BLaER1 (cell line): ENCODE measurements at regions not wholly inside any gene's neighbourhood (a gene's known extent, or its start where the extent isn't known, plus 50 kb on each side); places are given as distances from the start of the nearest gene placed in this dataset.
A peak's percentile ranks its signal among the peaks of the same experiment; 100 is the strongest.

Experiments used
- H3K27ac ChIP-seq: shearing (Covaris generic); formaldehyde crosslinking; 2 replicates; pipeline ENCODE4 v1.8.1; 2022
- H3K27me3 ChIP-seq: shearing (Covaris generic); formaldehyde crosslinking; 2 replicates; pipeline ENCODE4 v1.8.1; 2022
- H3K36me3 ChIP-seq: shearing (Covaris generic); formaldehyde crosslinking; 2 replicates; pipeline ENCODE4 v1.8.1; 2022
- H3K4me1 ChIP-seq: shearing (Covaris generic); formaldehyde crosslinking; 2 replicates; pipeline ENCODE4 v1.8.1; 2022
- H3K4me2 ChIP-seq: shearing (Covaris generic); formaldehyde crosslinking; 2 replicates; pipeline ENCODE4 v1.8.1; 2022
- H3K4me3 ChIP-seq: shearing (Covaris generic); formaldehyde crosslinking; 2 replicates; pipeline ENCODE4 v1.8.1; 2022
- H3K9ac ChIP-seq: shearing (Covaris generic); formaldehyde crosslinking; 2 replicates; pipeline ENCODE4 v1.8.1; 2022
- H3K9me3 ChIP-seq: shearing (Covaris generic); formaldehyde crosslinking; 2 replicates; pipeline ENCODE4 v1.8.1; 2022
- H4K20me1 ChIP-seq: shearing (Covaris generic); formaldehyde crosslinking; 2 replicates; pipeline ENCODE4 v1.8.1; 2022
- Cebpa-rat ChIP-seq: shearing (Covaris generic); IDR thresholded peaks from 2 replicates; pipeline ENCODE4 v1.8.1; 2022

DNA sequence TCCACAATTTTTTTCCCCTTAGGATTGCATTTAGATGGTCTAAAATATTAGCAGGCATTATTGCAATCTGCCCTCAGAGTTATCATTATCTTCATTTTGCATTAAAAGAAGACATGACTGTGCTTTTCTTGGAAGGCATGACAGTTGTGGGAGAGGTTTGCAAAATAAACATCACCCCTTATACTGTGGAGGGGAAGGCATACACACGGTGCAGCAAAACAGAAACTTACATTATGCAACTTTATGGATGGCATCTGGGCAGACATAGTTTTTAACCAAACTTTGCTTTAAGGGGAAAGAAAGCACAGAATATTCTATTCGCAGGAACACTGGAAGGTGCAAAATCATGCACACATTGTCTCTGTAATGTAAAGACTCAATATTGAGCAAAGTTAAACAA, 505.8 kb upstream of the ADAMTS16 start:
- Histone ChIP-seq H3K36me3 (no peaks in the 10 kb centered on the region), H4K20me1 (no peaks in the 10 kb centered on the region), H3K4me2 (no peak overlapping the region), H3K9ac (no peak overlapping the region), H3K27ac (no peak overlapping the region), H3K4me3 (no peak overlapping the region), H3K9me3 (0 out of 2 replicates have a peak, but pooled peaks cover 5% of the 10 kb centered on the region), H3K4me1 (peaks cover 10% of the 10 kb centered on the region), H3K27me3 (no peaks in the 10 kb centered on the region)
- TF ChIP-seq Cebpa-rat, result no peak

DNA sequence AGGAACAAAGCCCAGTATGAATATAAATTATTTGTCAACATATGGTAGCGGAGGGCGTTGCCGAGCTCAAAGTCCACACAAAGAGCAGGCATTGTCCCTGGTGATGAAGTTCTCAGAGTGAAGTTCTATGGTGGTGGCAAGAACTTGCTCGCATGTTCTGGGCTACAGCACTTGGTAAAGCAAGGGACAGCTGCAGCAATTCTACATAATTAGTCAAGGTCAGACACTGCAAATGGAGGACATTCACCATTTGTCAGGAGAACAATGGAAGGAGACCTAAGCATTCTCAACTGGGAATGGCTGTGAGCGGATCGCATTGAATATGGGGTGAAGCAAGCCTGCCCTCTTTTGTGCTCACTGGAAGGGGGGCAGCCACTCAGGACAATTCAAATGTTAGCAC, 503.8 kb upstream of the ADAMTS16 start:
- Histone ChIP-seq H3K9me3 (no peaks in the 10 kb centered on the region), H3K27me3 (no peaks in the 10 kb centered on the region), H3K4me3 (no peak overlapping the region), H3K4me1 (peaks cover 25% of the 10 kb centered on the region), H3K9ac (no peak overlapping the region), H4K20me1 (no peaks in the 10 kb centered on the region), H3K36me3 (no peaks in the 10 kb centered on the region), H3K27ac (no peak overlapping the region), H3K4me2 (no peak overlapping the region)
- TF ChIP-seq Cebpa-rat, result no peak

DNA sequence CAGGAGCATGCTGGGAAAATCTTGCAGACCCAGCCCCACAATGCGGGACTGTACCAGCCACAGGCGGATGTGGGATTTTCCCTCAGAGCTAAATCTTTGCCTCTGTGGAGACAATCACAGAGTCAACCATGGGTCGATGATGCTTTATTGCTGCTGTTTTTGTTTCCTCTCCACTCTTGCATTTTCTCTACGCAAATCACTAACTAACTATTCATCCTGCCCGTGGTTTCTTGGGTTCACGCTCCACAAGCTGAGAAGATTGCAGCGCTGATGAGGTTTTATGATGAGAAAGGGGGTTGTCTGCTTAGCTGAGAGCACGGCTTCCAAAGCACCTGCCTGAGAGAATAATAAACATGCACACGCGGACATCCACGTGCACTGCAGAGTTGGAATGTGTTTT, 500.2 kb upstream of the ADAMTS16 start:
- no peak for TF ChIP-seq Cebpa-rat
- Histone ChIP-seq H3K27me3 (no peaks in the 10 kb centered on the region), H3K4me3 (no peak overlapping the region), H4K20me1 (no peaks in the 10 kb centered on the region), H3K4me1 (peaks cover 25% of the 10 kb centered on the region), H3K27ac (no peak overlapping the region), H3K9me3 (peaks cover 5% of the 10 kb centered on the region), H3K36me3 (no peaks in the 10 kb centered on the region), H3K4me2 (peak overlapping the region; percentile 64), H3K9ac (no peak overlapping the region)

DNA sequence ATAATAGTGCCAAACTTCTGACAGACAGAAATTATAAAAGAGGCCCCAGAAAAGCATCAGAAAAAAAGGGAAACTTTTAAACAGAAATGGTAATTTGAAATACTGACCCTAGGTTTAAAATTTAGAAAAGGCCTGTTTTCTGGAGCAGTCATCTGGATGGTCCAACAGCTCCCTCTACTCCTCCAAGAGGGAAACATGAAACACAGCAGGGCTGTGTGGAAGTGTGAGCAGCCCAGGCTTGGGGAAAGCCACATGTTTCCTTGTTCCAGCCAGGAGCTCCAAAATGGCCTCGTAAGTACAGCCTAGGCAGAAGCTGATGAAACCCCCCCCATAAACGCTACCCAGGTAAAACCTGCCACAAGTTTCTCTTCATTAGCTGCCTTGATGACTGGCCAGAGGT, 499.3 kb upstream of the ADAMTS16 start:
- no peak overlapping the region for H3K9ac ChIP-seq
- no peak overlapping the region for H3K27ac ChIP-seq
- no peak for TF ChIP-seq Cebpa-rat
- peaks cover 25% of the 10 kb centered on the region for H3K4me1 ChIP-seq
- H3K4me3 ChIP-seq, result no peak overlapping the region
- H3K9me3 ChIP-seq, result peaks cover 5% of the 10 kb centered on the region
- H3K4me2 ChIP-seq, result peak overlapping the region; percentile 64
- no peaks in the 10 kb centered on the region for H3K36me3 ChIP-seq
- no peaks in the 10 kb centered on the region for H4K20me1 ChIP-seq
- H3K27me3 ChIP-seq, result no peaks in the 10 kb centered on the region

DNA sequence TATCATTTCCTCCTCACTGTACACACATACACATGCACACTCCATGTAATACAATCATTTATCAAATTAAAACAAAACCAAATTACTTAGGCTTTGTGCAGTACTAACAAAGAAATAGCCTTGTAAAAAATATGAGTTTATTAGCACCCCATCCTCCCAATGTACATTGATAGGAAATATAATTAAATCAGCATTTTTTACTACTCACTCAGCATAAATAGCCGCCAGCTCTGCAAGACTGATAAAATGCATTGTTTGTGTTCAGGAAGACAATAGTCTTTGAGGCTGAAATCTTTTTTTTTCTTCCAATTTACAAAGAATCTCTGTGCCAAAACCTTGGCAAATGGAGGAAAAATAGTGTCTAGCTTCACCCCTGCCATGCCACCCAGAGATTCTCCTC, 497.6 kb upstream of the ADAMTS16 start:
- TF ChIP-seq Cebpa-rat, result no peak
- Histone ChIP-seq H3K27ac (no peak overlapping the region), H3K4me1 (peaks cover 18% of the 10 kb centered on the region), H3K9ac (no peak overlapping the region), H4K20me1 (no peaks in the 10 kb centered on the region), H3K36me3 (no peaks in the 10 kb centered on the region), H3K4me2 (no peak overlapping the region), H3K4me3 (no peak overlapping the region), H3K27me3 (no peaks in the 10 kb centered on the region), H3K9me3 (peaks cover 5% of the 10 kb centered on the region)

DNA sequence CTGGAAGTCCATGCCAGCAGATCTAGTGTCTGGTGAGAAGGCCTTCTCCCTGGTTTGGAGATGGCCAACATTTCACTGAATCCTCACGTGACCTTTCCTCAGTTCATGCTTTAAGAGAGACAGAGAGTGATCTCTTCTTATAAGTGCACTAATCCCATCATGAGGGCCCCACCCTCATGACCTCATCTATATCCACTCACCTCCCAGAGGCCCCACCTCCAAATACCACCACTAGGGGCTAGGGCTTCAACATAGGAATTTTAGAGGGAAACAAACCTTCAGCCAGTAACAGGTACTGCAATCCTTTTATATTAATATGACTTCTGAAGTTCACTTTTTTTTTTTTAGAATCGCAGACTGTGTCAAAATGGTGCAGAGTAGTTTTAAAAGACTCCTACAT, 496.9 kb upstream of the ADAMTS16 start:
- H3K4me2 ChIP-seq, result no peak overlapping the region
- no peak overlapping the region for H3K27ac ChIP-seq
- H3K9me3 ChIP-seq, result peaks cover 5% of the 10 kb centered on the region
- no peak overlapping the region for H3K9ac ChIP-seq
- no peaks in the 10 kb centered on the region for H4K20me1 ChIP-seq
- TF ChIP-seq Cebpa-rat, result no peak
- H3K4me1 ChIP-seq, result peaks cover 18% of the 10 kb centered on the region
- H3K4me3 ChIP-seq, result no peak overlapping the region
- H3K27me3 ChIP-seq, result no peaks in the 10 kb centered on the region
- no peaks in the 10 kb centered on the region for H3K36me3 ChIP-seq

DNA sequence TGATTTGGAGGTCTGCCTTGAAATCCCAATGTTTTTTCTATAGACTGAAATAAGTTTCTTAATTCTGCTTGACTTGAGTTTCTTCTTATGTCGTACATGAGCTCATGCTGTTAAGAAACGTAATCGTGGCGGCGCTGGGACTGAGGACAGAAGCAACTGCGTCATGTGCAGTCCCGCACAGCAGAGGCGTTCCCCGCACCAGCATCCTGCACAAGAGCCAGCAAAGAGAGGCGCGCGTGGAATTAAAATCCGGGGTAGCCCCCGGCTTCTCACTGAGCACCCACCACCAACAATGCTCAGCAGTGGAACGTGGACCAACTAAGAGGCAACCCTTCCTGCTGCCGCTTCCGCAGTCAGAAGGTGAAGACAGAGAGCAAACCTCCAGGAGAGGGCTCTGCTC, 496.2 kb upstream of the ADAMTS16 start:
- Histone ChIP-seq H4K20me1 (no peaks in the 10 kb centered on the region), H3K27ac (no peak overlapping the region), H3K36me3 (no peaks in the 10 kb centered on the region), H3K4me3 (no peak overlapping the region), H3K9me3 (peaks cover 5% of the 10 kb centered on the region), H3K4me2 (no peak overlapping the region), H3K4me1 (peaks cover 18% of the 10 kb centered on the region), H3K27me3 (no peaks in the 10 kb centered on the region), H3K9ac (no peak overlapping the region)
- no peak for TF ChIP-seq Cebpa-rat

DNA sequence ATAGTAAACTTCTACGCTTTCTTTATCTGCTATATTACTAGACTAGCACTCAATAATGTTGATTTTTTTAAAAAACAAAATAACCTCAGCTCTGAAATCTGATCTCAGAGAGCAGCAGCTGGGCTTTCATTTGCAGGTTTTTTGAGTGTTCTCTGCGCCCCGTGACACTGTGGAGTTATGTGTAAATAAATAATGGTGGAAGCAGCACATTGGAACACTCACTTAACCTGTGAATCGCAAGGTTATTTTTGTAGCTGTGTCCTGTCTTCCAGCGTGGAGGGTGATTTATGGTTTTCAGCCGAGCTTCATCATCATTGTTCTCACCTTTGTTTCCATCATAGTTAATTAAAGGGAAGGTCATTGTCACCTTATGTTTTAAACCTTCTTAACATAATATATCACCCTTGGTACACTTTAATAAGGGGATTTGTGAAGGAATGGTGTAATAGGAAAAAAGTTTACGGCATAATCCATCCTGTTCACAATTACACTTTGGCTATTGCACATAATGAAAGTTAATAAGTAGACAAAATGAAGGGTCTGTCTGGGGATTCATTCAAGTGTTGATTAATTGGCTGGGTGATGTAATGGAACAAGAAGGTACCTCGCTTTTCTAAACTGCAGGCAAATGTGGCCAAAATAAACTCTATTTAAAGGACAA, 493.3 kb upstream of the ADAMTS16 start:
- no peak overlapping the region for H3K27ac ChIP-seq
- no peak for TF ChIP-seq Cebpa-rat
- H3K9me3 ChIP-seq, result peaks cover 5% of the 10 kb centered on the region
- no peak overlapping the region for H3K4me3 ChIP-seq
- no peaks in the 10 kb centered on the region for H3K36me3 ChIP-seq
- H3K27me3 ChIP-seq, result no peaks in the 10 kb centered on the region
- H3K4me2 ChIP-seq, result no peak overlapping the region
- H3K4me1 ChIP-seq, result no peaks in the 10 kb centered on the region
- no peaks in the 10 kb centered on the region for H4K20me1 ChIP-seq
- no peak overlapping the region for H3K9ac ChIP-seq

DNA sequence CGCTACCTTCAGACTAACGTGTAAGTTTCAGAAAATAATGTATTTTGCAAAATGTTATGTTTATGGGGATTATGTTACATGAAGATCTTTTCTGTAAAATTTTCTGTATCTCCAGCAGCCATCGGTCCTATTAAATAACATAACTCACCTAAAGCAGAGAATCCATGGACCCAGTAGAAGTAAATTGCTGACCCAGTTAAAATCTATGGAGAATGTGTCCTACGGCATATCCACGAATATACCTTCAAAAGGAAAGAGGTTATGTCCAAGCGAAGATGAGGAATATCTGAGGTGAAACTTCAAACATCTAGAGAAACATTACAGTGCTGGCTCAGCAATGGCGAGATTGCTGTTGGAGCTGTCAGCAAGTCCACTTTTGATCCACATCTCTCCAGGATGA, 492.2 kb upstream of the ADAMTS16 start:
- Histone ChIP-seq H3K9me3 (peaks cover 3% of the 10 kb centered on the region), H4K20me1 (no peaks in the 10 kb centered on the region), H3K9ac (no peak overlapping the region), H3K4me1 (no peaks in the 10 kb centered on the region), H3K36me3 (no peaks in the 10 kb centered on the region), H3K4me3 (no peak overlapping the region), H3K4me2 (no peak overlapping the region), H3K27me3 (no peaks in the 10 kb centered on the region), H3K27ac (no peak overlapping the region)
- TF ChIP-seq Cebpa-rat, result no peak

DNA sequence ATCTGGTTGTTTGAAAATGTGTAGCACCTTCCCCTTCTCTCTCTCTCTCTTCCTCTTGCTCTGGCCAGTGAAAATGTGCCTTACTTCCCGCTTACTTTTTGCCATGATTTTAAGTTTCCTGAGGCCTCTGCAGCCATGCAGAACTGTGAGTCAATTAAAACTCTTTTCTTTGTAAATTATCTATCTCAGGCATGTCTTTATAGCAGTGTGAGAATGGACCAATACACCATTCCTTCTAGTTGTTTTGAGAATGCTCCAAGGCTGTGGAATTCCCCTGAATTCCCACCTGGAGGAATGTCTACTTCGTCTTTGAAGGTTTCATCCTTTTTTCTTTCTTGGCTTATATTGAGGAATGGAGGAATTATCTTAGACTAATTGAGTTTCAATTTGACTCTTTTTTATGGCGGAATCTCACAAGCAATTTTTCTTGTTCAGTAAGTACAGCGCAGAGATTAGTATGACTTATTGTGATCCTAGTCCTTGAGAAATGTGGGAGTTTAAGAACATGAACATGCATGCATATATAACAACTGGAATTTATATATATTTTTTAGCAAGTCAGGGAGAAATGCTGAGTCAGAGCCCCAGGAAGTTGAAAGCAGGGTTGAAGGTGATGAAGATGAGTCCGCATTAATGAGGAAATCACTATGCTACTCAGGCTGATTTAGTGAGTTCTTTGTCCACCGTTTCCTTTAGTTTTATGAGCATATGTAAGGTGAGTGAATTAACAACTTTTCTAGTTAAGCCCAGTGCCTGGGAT, 488.1 kb upstream of the ADAMTS16 start:
- no peak overlapping the region for H3K9ac ChIP-seq
- no peak overlapping the region for H3K4me3 ChIP-seq
- no peaks in the 10 kb centered on the region for H4K20me1 ChIP-seq
- H3K27me3 ChIP-seq, result no peaks in the 10 kb centered on the region
- H3K36me3 ChIP-seq, result no peaks in the 10 kb centered on the region
- H3K9me3 ChIP-seq, result peaks cover 7% of the 10 kb centered on the region; the same call in 1 of the 2 replicates
- H3K27ac ChIP-seq, result no peak overlapping the region
- H3K4me1 ChIP-seq, result no peaks in the 10 kb centered on the region
- no peak for TF ChIP-seq Cebpa-rat
- no peak overlapping the region for H3K4me2 ChIP-seq
